ENCODE measurements at regions not wholly inside any gene's neighbourhood (a gene's known extent, or its start where the extent isn't known, plus 50 kb on each side); places are given as distances from the start of the nearest gene placed in this dataset.

- no peak for DNase-seq (ENCODE audit: low read depth)
Measured at GRCh38 chr20:17109307-17109706, 117.5 kb upstream of the PCSK2 start.

- no peak for DNase-seq (ENCODE audit: low read depth)
Measured at GRCh38 chr20:17128206-17128605, 98.6 kb upstream of the PCSK2 start.

GRCh38 chr20:17129089-17129488 lies 97.8 kb upstream of the PCSK2 start:
- DNase-seq (ENCODE audit: low read depth), result no peak

- DNase-seq (ENCODE audit: low read depth), result no peak
Measured at GRCh38 chr20:17137692-17138091, 89.1 kb upstream of the PCSK2 start.

- DNase-seq (ENCODE audit: low read depth), result no peak
Measured at GRCh38 chr20:17138237-17138636, 88.6 kb upstream of the PCSK2 start.

GRCh38 chr20:17140894-17141293 lies 85.9 kb upstream of the PCSK2 start:
- no peak for DNase-seq (ENCODE audit: low read depth)

DNA sequence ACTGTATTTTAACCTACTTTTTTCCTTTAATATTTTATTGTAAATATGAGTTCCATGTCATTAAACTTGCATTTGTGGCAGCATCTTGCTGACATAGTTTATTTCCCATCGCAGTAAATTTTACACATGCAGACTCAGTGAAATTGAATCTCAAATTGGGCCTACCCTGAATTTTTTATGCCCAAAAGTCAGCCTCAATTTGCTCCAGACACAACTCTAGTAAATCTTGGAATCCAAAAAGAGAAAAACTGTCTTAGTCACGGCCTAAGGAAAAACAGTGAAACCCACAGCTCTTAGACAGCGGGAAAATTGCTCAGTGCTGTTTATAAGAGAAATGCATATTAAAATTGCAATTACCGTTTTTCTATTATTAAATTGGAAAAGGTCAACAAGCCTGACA lies 85.3 kb upstream of the PCSK2 start:
- no peak for DNase-seq (ENCODE audit: low read depth)

GRCh38 chr20:17142666-17143065 lies 84.2 kb upstream of the PCSK2 start:
- DNase-seq (ENCODE audit: low read depth), result no peak

- DNase-seq (ENCODE audit: low read depth), result no peak
Measured at GRCh38 chr20:17150858-17151257, 76.0 kb upstream of the PCSK2 start.

- DNase-seq (ENCODE audit: low read depth), result no peak
Measured at GRCh38 chr20:17155401-17155800, 71.4 kb upstream of the PCSK2 start.

GRCh38 chr20:17158701-17159100 lies 68.1 kb upstream of the PCSK2 start:
- no peak for DNase-seq (ENCODE audit: low read depth)

DNA sequence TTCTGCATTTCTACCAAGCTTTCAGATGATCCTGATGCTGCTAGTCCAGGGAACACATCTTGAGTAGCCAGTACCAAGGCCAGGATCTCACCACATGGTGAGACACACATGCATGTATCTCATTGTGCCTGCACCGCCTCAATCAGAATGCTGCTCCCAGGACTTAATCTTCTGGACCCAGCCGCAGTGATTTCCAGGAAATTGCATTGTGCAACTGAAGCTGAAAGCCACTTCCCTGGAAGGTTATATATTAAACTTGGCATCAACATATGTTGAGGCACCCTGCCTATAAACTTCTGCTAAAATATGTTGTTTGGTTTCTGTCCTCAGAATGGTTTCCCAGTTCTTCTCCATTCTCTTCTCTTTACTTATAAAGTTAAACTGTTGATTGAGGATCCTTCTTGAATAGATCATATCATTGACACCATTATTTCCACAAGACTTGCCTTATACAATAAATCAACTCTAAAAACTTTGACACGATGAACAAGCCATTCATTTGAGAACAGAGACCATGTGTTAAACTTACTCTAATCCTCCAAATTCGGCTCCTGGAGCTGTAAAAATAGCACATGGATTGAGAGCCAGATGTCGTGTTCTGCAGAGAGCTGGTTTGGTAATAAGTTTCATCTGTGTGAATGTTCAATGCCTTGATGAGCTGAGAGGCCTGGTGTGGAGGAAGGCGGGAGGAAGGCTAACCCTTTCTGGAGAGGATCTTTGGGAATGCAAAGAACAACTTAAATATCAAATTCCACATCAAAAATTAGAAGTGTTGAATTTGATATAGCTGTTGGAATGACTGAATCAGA lies 65.0 kb upstream of the PCSK2 start:
- no peak for DNase-seq (ENCODE audit: low read depth)

- no peak for DNase-seq (ENCODE audit: low read depth)
Measured at GRCh38 chr20:17168026-17168612, 58.7 kb upstream of the PCSK2 start.

DNA sequence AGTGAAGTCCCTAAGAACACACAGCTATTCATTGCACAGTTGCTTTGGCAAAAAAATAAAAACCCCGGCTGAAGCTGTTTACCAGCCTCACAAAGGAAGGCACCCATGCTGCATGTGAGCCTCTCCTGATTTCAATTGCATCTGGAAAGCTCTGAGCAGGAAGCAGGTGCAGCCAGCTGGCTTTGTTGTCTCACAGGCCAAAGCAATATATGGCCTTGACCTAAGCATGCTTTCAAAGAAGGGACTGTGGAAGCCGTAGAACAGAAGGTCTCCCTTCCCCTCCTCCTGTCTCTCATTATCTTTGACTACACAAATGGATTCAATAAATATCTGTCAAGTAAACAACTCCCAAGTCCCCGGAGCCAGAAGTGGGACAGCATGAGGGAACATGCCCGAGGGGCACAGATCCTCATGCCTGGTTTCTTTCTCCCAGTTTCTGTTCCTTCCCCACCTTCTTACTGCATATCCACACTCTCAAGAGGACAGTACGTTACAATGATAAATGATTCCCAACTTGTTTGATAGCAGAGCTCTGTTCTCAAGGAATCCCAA lies 57.2 kb upstream of the PCSK2 start:
- no peak for DNase-seq (ENCODE audit: low read depth)

DNA sequence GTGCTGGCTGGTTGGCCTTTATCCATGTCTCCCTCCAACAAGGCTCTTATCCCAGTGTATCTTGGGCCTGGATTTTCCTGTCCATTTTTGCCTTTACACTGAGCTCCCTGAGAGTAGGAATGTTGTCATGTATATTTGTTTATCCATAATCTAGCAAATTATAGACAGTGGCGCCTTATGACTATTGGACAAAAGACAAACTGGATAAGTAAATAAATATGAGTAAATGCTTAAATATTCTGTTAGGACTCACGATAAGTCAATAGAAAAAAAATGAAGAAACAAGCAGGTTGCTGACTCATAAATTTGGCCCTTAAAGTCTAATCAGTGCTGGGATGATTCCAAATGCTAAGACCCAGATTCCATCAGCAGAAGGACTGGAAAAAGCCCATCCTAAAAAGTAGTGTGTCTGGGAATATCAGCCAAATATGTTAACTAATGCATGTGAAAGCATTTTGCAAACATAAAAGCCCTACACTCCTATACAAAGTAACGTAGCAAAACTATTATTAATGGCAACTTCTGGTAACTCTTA lies 55.0 kb upstream of the PCSK2 start:
- DNase-seq (ENCODE audit: low read depth), result no peak

GRCh38 chr20:17172836-17173516 lies 53.9 kb upstream of the PCSK2 start:
- no peak for DNase-seq (ENCODE audit: low read depth)
